8988T (cell line): ENCODE measurements at regions not wholly inside any gene's neighbourhood (a gene's known extent, or its start where the extent isn't known, plus 50 kb on each side); places are given as distances from the start of the nearest gene placed in this dataset.

Source experiments
- DNase-seq: peaks from one replicate; pipeline ENCODE4 v3.0.0; 2011

DNA sequence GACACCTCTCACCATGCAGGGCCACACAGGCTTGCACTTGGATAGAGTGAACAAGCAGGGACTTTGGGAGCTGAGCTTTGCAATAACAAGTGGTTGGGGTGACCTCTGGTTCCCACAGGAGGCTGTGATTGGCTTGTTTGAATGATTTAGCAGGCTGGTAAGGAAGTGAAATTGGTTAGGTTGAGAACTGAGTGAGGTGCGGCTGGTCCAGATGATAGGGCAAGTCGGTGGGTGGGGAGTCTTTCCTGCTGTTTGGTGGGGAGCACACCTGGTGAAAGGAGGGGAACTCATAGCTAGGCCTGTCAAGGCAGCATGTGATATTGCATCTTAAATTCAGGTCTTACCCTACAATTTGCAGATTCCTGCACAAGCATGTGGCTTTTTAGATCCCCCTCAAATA, 794.6 kb upstream of the ZNF608 start:
- no peak for DNase-seq

DNA sequence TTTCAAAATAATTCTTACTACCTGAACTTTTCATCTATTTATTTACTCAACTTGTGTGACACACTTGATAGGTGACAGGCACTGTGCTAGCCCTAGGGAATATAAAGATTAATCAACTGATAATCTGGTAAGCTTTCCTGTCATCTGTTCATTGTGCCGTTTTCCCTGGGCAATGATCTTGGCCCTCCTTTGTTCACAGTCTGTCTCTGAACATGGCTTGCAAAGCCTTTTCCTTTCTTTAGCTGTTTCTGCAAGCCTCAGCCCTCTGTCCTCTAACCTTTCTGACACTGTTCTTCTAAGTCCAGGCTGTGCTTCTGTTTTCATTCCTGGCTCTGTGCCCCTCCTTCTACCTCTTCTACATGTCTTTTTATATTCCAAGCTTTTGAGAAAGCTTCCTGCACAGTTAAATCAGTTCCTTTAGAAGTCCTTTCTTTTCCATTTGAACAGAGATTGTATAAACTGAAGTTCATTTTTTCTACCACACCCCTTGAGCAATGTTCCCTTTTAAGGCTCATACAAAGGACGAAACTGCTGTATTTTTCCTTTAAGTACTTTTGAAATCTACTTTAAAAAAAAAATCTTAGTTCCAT, 803.0 kb upstream of the ZNF608 start:
- DNase-seq, result no peak

DNA sequence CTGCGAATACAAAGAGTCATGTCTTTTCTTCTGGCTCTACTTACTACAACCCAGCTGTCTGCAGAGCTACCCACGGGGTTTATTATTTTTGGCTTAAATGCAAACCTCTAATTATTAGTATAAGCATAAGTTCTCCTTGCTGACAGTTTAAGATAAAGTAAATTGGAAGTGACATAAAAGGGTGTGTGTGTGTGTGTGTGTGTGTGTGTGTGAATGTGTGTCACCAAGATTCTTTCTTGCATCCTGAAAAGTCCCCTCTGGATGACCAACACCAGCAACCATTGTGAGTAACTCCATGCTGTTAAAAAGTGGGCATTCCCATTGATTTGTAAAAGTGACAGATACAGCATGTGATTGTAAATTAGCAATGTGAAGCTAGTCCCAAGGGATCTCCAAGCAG, 803.8 kb upstream of the ZNF608 start:
- no peak for DNase-seq

DNA sequence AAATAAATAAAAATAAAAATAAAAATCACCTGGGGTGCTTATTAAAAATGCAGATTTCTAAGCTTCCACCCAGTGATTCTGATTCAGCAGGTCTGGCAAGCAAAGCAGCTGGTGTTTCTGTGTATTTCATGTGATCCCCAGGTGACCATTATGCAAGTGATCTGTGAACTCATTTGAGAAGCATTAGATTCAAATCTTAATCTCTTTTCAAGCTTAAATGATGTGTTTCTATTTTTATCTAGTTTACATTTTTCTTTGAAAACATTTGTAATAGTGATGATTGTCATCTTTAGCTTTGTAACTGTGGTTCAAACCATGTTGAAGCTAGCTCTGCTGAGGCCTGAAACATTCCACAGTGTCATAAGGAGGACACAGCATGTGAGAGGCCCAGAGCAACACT, 804.8 kb upstream of the ZNF608 start:
- DNase-seq, result no peak

DNA sequence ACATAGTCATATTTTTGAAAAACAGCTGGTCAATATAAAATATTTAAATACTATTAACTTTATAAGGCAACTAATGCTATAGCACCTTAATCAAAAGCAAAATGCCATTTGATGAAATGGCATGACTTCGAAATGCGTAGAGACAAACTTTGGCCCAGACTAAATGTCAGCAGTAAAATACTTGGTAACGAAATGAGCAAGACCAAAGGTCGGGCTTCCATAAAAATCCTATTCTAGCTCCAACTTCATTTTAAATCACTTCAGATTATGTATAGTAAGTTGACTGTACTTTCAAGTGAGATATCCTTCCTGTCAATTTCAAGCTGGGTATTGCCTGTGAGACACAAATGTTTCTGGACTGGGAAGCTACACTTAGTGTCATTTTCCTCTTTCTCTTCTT, 805.4 kb upstream of the ZNF608 start:
- no peak for DNase-seq

DNA sequence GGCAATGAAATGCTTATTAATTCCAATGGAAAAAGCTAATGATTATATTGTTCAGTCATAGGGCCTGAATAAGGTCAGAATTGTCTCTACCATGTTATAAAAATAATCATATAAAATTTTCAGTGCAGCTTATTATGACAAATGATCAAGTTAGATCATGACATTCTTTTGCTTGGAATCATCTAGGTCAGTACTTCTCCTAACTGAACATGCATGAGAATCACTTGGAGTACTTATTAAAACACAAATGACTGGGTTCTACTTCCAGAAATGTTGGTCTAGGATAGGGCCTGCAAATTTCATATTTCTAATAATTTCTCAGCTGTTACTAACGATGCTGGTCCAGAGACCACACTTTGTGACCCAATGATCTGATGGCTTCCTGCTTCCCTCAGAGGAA, 806.0 kb upstream of the ZNF608 start:
- DNase-seq, result no peak

DNA sequence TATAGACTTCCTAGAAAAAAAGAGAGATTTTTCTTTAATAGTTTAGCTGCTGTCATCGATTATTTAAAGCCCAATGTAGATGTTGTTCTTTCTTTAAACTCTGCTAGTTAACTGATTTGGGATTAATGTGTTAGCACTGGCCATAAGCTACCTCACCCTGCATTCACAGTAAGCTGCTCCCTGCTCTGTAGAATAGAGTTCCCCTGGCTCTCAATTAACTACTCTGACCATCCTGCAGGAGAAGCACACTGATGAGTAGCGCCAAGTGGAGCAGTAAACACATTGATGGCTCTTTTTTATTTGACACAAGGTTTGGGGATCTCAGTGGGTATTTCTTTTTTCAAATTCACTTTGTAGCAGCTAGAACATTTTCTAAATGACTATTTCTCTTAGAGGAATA, 807.9 kb upstream of the ZNF608 start:
- no peak for DNase-seq

DNA sequence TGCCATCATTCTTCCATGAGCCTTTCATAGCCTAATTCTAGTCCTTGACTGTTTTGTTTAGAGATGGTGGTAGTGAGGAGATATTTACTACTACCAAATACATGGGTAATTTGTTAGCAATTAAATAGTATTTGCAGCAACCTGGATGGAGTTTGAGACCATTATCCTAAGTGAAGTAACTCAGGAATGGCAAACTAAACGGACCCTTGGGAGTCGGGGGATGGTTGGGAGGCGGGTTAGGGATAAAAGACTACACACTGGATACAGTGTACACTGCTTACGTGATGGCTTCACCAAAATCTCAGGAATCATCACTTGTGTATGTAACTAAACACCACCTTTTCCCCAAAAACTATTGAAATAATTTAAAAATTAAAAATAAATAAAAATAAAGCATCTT, 809.2 kb upstream of the ZNF608 start:
- DNase-seq, result no peak

DNA sequence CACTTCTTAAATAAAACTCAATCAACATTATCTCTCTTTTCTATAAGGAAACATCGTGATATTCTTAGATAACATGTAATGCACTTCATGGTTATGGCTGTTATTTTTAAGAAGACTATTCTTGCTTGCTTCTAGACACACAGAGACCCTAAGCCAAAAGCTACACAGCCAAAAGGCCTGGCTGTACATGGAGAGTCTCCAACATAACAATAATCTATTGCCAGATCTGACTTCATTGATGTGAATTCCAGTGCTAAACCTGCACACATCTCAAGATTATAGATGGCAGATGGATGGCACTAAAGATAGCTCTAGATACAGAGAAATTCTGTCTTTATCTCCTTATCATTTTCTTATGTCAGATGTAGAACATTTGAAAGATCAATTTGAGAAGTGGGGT, 811.6 kb upstream of the ZNF608 start:
- no peak for DNase-seq

DNA sequence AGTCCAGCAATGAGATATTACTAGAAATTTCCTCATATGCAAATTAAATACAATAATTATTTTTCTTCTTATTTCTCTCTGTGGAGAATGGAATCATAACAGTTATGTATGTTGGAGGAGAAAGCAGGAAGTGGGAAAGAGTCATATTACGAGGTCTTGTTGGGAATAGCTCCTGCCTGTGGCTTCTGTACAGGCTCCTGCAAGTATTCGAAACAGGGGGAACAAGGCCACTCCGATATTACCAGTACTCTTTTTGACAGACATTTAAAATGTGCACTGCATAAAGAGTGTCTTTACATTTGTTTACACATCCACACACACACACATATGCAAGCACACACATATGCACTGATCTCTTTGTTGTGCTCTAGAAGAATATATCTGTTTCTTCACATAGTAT, 812.0 kb upstream of the ZNF608 start:
- no peak for DNase-seq

DNA sequence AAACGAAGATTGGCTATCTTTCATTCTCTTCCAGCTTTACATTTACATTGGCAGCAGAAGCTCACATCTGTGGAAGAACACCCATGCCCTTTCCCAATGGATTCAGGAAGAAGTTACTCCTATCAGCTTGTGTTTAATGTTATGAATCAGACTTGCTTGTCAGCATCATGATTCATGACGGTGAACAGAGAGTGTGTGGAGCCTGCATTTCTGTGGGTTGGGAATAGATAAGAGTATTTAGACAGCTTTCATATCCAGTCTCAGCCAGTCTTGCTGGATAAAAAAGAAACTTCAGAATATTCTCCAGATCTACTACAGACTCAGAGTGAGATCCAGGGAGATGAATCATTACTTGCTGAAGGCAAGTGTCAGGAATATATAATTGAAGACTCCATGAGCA, 812.9 kb upstream of the ZNF608 start:
- no peak for DNase-seq

DNA sequence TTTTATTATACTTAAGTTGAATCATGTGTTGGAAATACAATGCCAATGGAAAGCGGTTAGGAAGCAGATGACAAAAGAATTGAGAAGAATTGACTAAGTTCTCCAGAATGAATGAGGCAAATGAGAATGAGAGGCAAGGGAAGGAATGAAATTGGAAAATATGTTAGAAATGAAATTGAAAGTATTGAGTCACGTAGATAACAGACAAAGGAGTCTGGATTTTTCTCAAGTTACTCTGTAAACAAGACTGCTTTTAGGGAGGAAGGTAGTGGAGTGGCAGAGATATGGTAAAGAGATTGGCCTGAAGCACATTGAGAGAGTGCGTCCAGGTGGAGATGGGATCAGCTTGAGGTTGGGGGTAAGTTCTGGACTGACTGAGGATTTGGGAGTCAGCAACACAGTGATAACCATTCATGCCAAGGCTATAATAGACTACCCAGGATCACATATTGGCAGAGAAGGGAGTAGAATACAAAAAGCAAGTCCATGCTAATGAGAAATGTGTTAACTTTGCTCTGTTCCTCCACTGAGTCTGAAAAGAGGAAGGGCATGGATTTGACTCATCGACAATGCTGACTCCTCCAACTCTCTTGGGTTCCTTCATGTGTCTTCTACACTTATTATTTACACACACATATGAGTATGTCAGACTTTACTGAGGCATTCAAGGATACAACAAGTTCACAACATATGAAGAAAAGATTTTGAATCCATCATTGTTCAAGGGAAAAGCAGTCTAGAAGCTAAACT, 814.2 kb upstream of the ZNF608 start:
- no peak for DNase-seq

DNA sequence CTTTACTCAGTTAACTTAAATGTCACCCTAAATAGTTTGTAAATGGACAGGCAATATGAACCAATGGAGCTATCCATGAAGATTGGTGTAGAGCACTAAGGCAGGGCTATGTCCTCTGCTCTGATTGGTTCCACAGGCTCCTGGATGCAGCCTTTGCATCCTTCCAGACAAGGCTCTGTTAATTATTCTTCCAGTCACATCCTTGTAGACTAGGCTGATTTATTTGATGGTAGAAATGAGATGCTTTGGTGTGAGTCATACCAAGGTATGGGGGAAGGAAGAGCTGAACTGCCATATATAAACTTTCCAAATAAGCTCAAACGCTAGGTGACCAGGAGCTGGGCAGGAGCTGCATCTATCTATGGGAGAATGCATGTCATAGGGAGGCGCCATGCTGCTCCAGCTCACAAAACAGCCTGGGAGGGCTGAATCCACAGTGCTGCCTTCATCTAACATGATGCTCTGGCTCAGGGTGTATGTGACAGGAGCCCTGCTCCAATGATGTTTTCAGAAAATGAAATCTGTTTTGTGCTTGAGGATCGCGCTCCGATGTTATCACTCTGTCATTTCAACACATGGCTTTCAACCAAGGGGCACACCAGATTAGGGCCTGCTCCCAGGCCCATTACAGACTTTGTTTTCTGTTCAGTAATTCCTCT, 818.0 kb upstream of the ZNF608 start:
- DNase-seq, result no peak

DNA sequence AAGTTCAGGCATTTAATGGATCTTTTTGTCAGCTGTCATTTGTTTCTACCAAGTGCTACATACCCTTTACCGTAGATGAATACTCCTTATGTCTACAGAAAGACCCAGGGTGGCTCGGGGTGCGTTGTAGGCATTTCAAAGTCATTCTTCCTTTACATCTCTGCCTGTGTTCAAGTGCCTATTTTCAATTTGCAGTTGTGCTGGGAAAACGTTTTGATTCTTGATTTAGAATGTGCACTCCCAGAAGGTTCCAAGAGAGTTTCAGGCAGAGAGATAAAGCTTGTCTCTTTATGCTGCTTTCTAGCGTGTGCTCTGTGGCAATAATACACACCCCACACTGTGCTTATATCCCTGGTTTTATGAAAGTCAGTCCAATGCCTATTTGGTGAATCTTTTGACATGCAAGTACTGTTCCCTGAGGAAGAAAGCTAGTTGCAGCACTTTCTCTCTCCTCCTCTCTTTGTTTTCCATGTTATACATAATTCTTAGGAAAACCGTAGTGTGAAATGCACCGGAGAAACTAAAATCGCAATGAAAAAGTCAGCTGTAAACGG, 828.1 kb upstream of the ZNF608 start:
- DNase-seq, result no peak

DNA sequence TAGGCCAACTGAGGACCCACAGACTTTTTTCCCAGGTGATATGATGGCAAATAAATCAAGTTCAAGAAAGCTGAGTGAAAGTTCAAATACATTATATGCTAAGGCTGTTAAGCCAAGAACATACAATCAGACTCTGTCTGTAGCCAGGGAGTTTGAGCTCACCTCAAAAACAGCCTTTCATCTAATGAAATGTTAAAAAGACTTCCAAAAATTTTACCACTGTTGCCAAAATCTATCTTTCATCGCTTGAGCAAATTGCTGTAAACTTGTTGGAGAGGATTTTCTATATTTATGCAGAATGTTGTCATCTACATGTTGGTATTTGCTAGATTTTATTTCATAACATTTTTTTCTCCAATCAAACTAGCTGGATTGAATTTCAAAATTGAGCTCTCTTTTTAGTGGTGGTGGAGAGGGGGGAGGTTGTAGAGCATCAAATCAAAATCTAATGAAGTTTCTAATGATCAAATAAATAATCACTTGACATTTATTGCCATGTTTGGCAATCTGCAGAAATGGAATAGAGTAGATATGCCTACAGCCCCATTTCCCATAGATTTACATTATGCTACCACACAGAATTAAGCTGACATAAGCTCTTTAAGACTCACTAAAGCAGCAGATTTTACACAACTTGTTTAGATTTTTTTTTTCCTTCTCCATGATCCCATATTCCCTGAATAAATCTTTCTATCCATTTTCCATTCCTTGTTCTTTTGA, 828.9 kb upstream of the ZNF608 start:
- no peak for DNase-seq

DNA sequence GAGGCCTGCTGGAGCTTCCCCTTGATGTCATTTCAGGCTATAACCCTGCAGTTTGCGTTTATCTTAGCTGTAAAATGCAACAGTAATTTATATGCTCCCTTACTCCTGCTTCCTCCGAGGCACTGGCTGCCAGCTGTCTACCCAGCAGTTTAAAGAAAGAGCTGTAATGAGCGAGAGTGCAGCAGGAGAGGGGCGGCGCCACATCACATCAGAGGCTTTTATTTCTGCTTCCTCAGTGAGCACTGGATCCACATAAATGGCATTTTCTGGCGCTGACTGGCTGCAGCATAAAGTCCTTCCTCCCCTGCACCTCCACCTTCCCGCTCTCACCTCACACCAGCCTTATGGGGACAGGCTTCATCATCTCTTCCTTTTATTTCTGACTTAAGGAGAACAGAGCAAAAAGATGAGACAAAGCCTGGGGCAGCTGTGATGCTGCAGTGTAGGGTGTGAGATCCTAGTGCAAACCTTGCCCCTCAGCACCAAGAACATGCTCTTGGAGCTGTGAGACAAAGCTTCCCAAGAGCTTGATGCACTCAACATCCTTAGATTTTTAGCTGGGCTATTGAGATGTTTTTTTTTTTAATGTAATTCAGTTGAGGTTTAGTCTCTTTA, 829.6 kb upstream of the ZNF608 start:
- DNase-seq, result no peak

DNA sequence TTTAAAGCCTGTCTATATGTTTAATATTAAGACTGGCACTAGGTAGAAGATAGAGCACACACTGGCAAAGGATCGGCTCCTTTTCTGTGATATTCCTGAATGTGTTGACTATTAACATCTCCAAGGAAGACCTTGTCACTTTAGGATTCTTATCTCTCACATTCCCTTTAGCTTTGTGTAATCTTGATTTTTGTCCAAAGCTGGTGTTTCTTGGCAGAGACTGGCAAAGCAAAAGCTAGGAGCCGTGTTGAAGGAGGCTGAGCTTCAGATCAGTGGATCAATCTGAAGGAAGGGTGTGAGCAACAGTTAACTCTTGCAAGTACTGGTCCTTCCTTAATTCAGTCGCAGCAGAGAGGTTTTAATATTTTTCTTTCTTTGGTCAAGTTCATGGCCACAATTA, 830.4 kb upstream of the ZNF608 start:
- no peak for DNase-seq

DNA sequence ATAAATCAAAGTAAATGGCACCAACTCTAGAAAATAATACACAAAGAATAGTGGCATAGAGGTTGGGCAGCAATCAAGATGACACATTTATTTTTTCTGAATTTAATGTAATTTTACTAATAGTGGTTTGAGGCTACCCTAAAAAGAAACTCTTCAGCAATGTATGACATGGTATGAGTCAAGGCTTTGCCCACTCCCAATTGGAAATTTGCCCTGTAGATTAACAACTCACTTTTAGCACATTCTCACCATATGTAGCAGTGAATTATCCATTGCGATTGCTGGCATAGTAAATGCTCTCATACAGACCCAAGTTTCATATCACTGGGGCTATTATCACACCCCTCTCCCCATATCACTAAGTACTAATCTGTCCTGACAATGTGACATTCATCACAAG, 832.1 kb upstream of the ZNF608 start:
- no peak for DNase-seq

DNA sequence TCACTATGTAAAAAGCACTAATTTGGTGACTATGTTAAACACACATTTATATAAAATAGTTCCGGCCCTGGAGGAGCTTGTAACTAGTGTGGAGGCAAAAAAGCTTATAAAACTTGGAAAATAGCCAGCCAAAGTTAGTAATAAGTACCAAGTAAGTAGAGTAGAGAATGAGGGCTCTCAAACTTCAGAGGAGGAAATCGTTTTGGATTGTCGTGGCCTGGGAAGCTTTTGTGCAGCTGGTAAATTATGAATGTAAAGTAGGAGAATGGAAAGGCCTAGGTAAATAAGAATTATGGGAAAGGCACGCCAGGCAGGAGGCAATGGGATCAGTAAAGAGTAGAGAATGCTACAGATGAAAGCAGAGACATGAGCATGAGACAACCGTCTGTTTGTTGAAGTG, 832.7 kb upstream of the ZNF608 start:
- DNase-seq, result no peak

DNA sequence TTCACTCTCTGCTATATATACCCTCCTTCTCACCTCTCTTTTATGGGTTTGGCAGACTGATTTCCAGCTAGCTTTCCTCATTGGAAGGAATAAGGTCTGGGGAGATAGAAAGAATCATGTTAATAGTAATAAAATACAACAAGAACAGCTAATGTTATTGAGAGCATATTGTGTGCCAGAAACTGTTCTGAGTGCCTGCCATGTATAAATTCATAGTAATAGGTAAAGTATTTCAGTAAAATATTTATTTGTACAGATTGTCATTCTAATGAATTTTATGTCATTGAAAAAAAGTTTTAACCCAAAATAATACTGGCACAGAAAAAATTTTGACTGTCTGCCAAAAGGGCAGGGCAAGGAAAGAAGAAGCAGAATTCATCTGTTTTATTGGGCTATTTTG, 834.9 kb upstream of the ZNF608 start:
- no peak for DNase-seq

DNA sequence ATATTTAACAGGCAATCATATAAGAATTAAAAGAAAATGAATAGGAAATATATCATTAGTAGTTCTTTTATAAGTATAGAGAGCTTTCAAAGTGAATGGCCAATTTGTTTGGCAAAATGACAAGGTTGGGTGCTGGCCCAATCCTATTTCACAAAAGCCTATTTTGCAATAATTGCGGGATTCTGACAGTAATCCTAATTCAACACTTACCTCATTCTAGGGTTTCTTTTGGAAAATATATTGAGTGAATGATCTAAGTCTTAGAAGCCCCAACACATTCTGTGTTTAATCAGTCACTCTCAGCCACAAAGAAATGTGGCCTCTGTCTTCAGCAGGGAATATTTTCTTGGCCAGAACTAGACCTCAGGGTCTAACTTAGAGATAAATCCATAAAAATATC, 835.9 kb upstream of the ZNF608 start:
- DNase-seq, result no peak

DNA sequence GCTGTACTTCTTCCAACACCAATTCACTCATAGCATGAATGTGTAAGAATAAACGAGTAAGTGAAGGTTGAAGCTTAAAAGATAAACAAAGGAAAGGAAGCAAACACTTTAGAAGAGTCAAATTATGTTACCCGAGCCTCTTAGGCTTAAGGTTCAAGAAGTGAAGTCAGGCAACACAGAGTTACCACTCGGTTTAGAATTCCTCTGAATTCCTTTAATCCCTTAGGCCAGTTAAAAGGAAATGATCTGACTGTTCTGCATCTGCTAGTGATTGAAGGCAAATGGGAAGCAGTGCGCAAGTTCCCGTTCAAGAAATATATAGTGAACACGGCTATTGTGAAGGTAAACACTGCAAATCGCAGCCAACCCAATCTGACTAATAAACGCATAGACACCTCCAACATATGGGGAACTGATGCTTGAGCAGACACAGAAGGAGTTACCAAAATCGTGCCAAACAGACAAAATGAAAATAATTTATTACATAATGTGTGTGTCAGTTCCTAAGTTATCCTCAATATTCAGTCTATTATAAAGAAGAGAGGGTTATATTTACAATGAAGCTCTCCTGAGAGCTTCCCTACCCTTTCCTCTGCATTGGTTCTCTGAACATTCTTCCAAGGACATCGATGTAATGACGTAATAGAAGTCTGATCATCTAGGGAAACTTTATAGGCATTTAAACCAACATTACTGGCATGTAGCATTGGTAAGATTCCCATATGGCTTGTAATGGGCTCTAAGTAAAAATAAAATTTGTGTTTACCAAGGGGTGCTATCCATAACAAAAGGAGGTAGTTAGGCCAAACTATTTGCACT, 837.1 kb upstream of the ZNF608 start:
- DNase-seq, result no peak
